Mesenchymal stem cell (in vitro differentiated cells and primary cell): ENCODE measurements at regions not wholly inside any gene's neighbourhood (a gene's known extent, or its start where the extent isn't known, plus 50 kb on each side); places are given as distances from the start of the nearest gene placed in this dataset.

ENCODE experiments used
- DNase-seq: peaks from one replicate; pipeline ENCODE4 v3.0.0-alpha.2; 2013
- H2AFZ ChIP-seq: one replicate; pipeline ENCODE4 v1.6.1; 2013; ENCODE audit warnings: low read depth, mild to moderate bottlenecking, control low read depth, inconsistent platforms, low read length, moderate library complexity
- H2AK5ac ChIP-seq: 2 replicates; pipeline ENCODE4 v1.6.1; 2013; ENCODE audit warnings: low read length, moderate library complexity, mild to moderate bottlenecking, inconsistent platforms; ENCODE audit not compliant: severe bottlenecking
- H2BK120ac ChIP-seq: one replicate; pipeline ENCODE4 v1.6.1; 2013; ENCODE audit warnings: low read depth, mild to moderate bottlenecking, inconsistent platforms, low read length, moderate library complexity
- H2BK12ac ChIP-seq, 2 experiments: one replicate each; pipeline ENCODE4 v1.6.1; 2013; ENCODE audit warnings: inconsistent platforms in 2 of 2, low read length in 2 of 2, mild to moderate bottlenecking in 2 of 2, moderate library complexity in 2 of 2, control low read depth in 1 of 2
- H2BK15ac ChIP-seq: one replicate; pipeline ENCODE4 v1.6.1; 2013; ENCODE audit warnings: mild to moderate bottlenecking, low read depth, inconsistent platforms; ENCODE audit not compliant: poor library complexity, severe bottlenecking
- H2BK5ac ChIP-seq: 2 replicates; pipeline ENCODE4 v1.6.1; 2013; ENCODE audit warnings: low read depth, mild to moderate bottlenecking, low read length, control low read depth, inconsistent platforms; ENCODE audit not compliant: poor library complexity, severe bottlenecking
- H3K14ac ChIP-seq, 2 experiments: one replicate each; pipeline ENCODE4 v1.6.1; 2013; ENCODE audit warnings: inconsistent platforms in 2 of 2, low read length in 2 of 2, control low read depth in 1 of 2, mild to moderate bottlenecking in 1 of 2, moderate library complexity in 1 of 2
- H3K18ac ChIP-seq, 2 experiments: one replicate each; pipeline ENCODE4 v1.6.1; 2013; ENCODE audit warnings: inconsistent platforms in 2 of 2, low read length in 2 of 2, control low read depth in 1 of 2, low read depth in 1 of 2, mild to moderate bottlenecking in 1 of 2
- H3K23ac ChIP-seq, 2 experiments: one replicate each; pipeline ENCODE4 v1.6.1; 2013; ENCODE audit warnings: inconsistent platforms in 2 of 2, low read length in 2 of 2, mild to moderate bottlenecking in 2 of 2, moderate library complexity in 2 of 2, control low read depth in 1 of 2
- H3K27ac ChIP-seq: 2 replicates; pipeline ENCODE4 v1.5.1; 2013; ENCODE audit warnings: mild to moderate bottlenecking, moderate library complexity, low read length, control low read depth, inconsistent platforms; ENCODE audit not compliant: poor library complexity, severe bottlenecking
- H3K27me3 ChIP-seq, 2 experiments: 2 replicates each; pipeline versions ENCODE4 v1.6.1 to v1.7.0; 2013; ENCODE audit warnings: low read length in 2 of 2, mild to moderate bottlenecking in 2 of 2, moderate library complexity in 2 of 2, control low read depth in 1 of 2, inconsistent platforms in 1 of 2; ENCODE audit not compliant: control insufficient read depth in 1 of 2, insufficient read depth in 1 of 2
- H3K36me3 ChIP-seq, 2 experiments: 2 replicates each; pipeline versions ENCODE4 v1.6.1 to v1.7.0; 2013; ENCODE audit warnings: low read length in 2 of 2, control low read depth in 1 of 2, inconsistent platforms in 1 of 2, low read depth in 1 of 2, mild to moderate bottlenecking in 1 of 2; ENCODE audit not compliant: insufficient read depth in 2 of 2, control insufficient read depth in 1 of 2
- H3K4ac ChIP-seq, 2 experiments: one replicate each; pipeline ENCODE4 v1.6.1; 2013; ENCODE audit warnings: inconsistent platforms in 2 of 2, low read length in 2 of 2, mild to moderate bottlenecking in 2 of 2, moderate library complexity in 2 of 2, control low read depth in 1 of 2, low read depth in 1 of 2
- H3K4me1 ChIP-seq: 2 replicates; pipeline ENCODE4 v1.6.1; 2013; ENCODE audit warnings: low read depth, low read length, control low read depth; ENCODE audit not compliant: control insufficient read depth, insufficient read depth
- H3K4me2 ChIP-seq: 2 replicates; pipeline ENCODE4 v1.6.1; 2013; ENCODE audit warnings: low read length, mild to moderate bottlenecking, inconsistent platforms; ENCODE audit not compliant: poor library complexity, severe bottlenecking
- H3K4me3 ChIP-seq, 2 experiments: 2 replicates each; pipeline versions ENCODE4 v1.5.1 to v1.7.0; 2013; ENCODE audit warnings: low read length in 2 of 2, mild to moderate bottlenecking in 2 of 2, control low read depth in 1 of 2, low read depth in 1 of 2; ENCODE audit not compliant: insufficient read depth in 1 of 2
- H3K79me1 ChIP-seq: replicated peaks from 2 replicates; pipeline ENCODE4 v1.6.1; 2013; ENCODE audit warnings: mild to moderate bottlenecking, control low read depth, low read length, inconsistent platforms; ENCODE audit not compliant: poor library complexity, severe bottlenecking
- H3K9ac ChIP-seq: 2 replicates; pipeline ENCODE4 v1.7.0; 2013; ENCODE audit warnings: mild to moderate bottlenecking, low read length, moderate library complexity
- H3K9me3 ChIP-seq: 2 replicates; pipeline ENCODE4 v1.7.0; 2013; ENCODE audit warnings: mild to moderate bottlenecking, low read length; ENCODE audit not compliant: control insufficient read depth
- H4K8ac ChIP-seq: one replicate; pipeline ENCODE4 v1.6.1; 2013; ENCODE audit warnings: inconsistent platforms, mild to moderate bottlenecking, low read length, moderate library complexity
- H4K91ac ChIP-seq: one replicate; pipeline ENCODE4 v1.6.1; 2013; ENCODE audit warnings: mild to moderate bottlenecking, low read length, inconsistent platforms
- WGBS: methylation state at CpG from one replicate; pipeline ENCODE4 v1.1.7; 2013; ENCODE audit warnings: mixed read lengths; 5-methylcytosine and 5-hydroxymethylcytosine counted together

GRCh38 chr16:60074378-60074777 is 1340.3 kb upstream of the GOT2 start:
- H4K8ac ChIP-seq: no peak overlapping the region
- DNase-seq: no peak
- H2BK5ac ChIP-seq: no peak overlapping the region
- H3K9ac ChIP-seq: no peak overlapping the region
- H4K91ac ChIP-seq: no peak overlapping the region
- no peak overlapping the region for H3K4me2 ChIP-seq
- WGBS: 84% methylated on average over 4 of the region's 4 CpGs
- no peak overlapping the region for H3K4ac ChIP-seq
- H3K4me1 ChIP-seq: no peaks in the 10 kb centered on the region
- H2AK5ac ChIP-seq: no peak overlapping the region
- no peak overlapping the region for H3K23ac ChIP-seq
- H3K14ac ChIP-seq: no peak overlapping the region
- no peak overlapping the region for H2BK120ac ChIP-seq
- no peak overlapping the region for H3K27ac ChIP-seq
- H3K4me3 ChIP-seq: no peak overlapping the region
- no peaks in the 10 kb centered on the region for H3K36me3 ChIP-seq
- H3K9me3 ChIP-seq: no peaks in the 10 kb centered on the region
- H3K79me1 ChIP-seq: no peaks in the 10 kb centered on the region
- no peak overlapping the region for H3K18ac ChIP-seq
- no peak overlapping the region for H2BK12ac ChIP-seq
- H3K27me3 ChIP-seq: no peaks in the 10 kb centered on the region
- H2AFZ ChIP-seq: no peak overlapping the region
- no peak overlapping the region for H2BK15ac ChIP-seq

GRCh38 chr16:60073376-60073775 is 1339.3 kb upstream of the GOT2 start:
- H3K4me1 ChIP-seq: no peaks in the 10 kb centered on the region
- H3K4me3 ChIP-seq: no peak overlapping the region
- no peak overlapping the region for H4K91ac ChIP-seq
- H2BK120ac ChIP-seq: no peak overlapping the region
- H3K4me2 ChIP-seq: no peak overlapping the region
- no peak for DNase-seq
- no peak overlapping the region for H2BK5ac ChIP-seq
- H3K36me3 ChIP-seq: no peaks in the 10 kb centered on the region
- no peaks in the 10 kb centered on the region for H3K27me3 ChIP-seq
- no peak overlapping the region for H3K9ac ChIP-seq
- no peak overlapping the region for H2BK12ac ChIP-seq
- WGBS: 67% methylated on average over 4 of the region's 4 CpGs
- no peaks in the 10 kb centered on the region for H3K79me1 ChIP-seq
- no peak overlapping the region for H2BK15ac ChIP-seq
- H2AK5ac ChIP-seq: no peak overlapping the region
- H3K14ac ChIP-seq: no peak overlapping the region
- no peak overlapping the region for H4K8ac ChIP-seq
- no peak overlapping the region for H3K23ac ChIP-seq
- H3K18ac ChIP-seq: no peak overlapping the region
- no peaks in the 10 kb centered on the region for H3K9me3 ChIP-seq
- H3K4ac ChIP-seq: no peak overlapping the region
- H2AFZ ChIP-seq: no peak overlapping the region
- no peak overlapping the region for H3K27ac ChIP-seq

- Histone ChIP-seq H3K4ac (no peak overlapping the region), H2AFZ (no peak overlapping the region), H4K91ac (no peak overlapping the region), H3K27me3 (no peaks in the 10 kb centered on the region), H2BK5ac (no peak overlapping the region), H3K9me3 (no peaks in the 10 kb centered on the region), H3K79me1 (no peaks in the 10 kb centered on the region), H3K27ac (no peak overlapping the region), H2BK12ac (no peak overlapping the region), H3K36me3 (no peaks in the 10 kb centered on the region), H3K9ac (no peak overlapping the region), H3K23ac (no peak overlapping the region), H2BK15ac (no peak overlapping the region), H2AK5ac (no peak overlapping the region), H4K8ac (no peak overlapping the region), H3K4me1 (no peaks in the 10 kb centered on the region), H3K4me3 (no peak overlapping the region), H2BK120ac (no peak overlapping the region), H3K14ac (no peak overlapping the region), H3K4me2 (no peak overlapping the region), H3K18ac (no peak overlapping the region)
- DNase-seq: no peak
Measured at GRCh38 chr16:60064026-60064425, 1329.9 kb upstream of the GOT2 start.

- no peak overlapping the region for H3K14ac ChIP-seq
- no peak for DNase-seq
- no peak overlapping the region for H3K4ac ChIP-seq
- no peak overlapping the region for H4K8ac ChIP-seq
- no peak overlapping the region for H2BK5ac ChIP-seq
- no peaks in the 10 kb centered on the region for H3K4me1 ChIP-seq
- H3K9me3 ChIP-seq: no peaks in the 10 kb centered on the region
- H3K27me3 ChIP-seq: no peaks in the 10 kb centered on the region
- no peak overlapping the region for H2BK120ac ChIP-seq
- no peak overlapping the region for H2BK12ac ChIP-seq
- no peak overlapping the region for H3K4me3 ChIP-seq
- H3K23ac ChIP-seq: no peak overlapping the region
- no peak overlapping the region for H4K91ac ChIP-seq
- no peak overlapping the region for H3K27ac ChIP-seq
- no peak overlapping the region for H3K18ac ChIP-seq
- H3K36me3 ChIP-seq: no peaks in the 10 kb centered on the region
- no peaks in the 10 kb centered on the region for H3K79me1 ChIP-seq
- H2AK5ac ChIP-seq: no peak overlapping the region
- no peak overlapping the region for H2BK15ac ChIP-seq
- no peak overlapping the region for H3K4me2 ChIP-seq
- H3K9ac ChIP-seq: no peak overlapping the region
- H2AFZ ChIP-seq: no peak overlapping the region
Measured at GRCh38 chr16:60061396-60061795, 1327.3 kb upstream of the GOT2 start.
